ENCODE measurements at regions not wholly inside any gene's neighbourhood (a gene's known extent, or its start where the extent isn't known, plus 50 kb on each side); places are given as distances from the start of the nearest gene placed in this dataset.

DNA sequence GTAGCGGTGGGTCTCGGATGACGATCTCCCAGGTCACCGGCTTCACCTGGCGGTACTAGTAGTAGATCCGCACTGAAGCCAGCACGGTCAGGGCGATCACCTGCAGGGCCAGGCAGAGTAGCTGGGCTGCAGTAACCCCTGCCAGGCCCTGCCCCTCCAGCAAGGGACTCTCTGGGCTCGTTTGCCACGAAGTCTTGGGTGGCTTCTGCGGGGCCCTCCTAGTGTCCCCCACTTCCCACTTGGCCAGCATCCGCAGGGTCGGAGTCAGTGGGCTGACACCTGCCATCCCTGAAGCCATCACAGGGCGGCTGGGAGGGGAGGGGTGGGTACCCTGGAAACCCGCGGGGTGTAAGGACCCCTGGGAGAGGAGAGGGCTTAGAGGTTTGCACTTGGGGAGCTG is 214.0 kb downstream of the OR4C45 start:
- no peaks in the 10 kb centered on the region for H3K4me1 ChIP-seq
- H3K27ac ChIP-seq: no peak overlapping the region
- TF ChIP-seq, protein P1, sequence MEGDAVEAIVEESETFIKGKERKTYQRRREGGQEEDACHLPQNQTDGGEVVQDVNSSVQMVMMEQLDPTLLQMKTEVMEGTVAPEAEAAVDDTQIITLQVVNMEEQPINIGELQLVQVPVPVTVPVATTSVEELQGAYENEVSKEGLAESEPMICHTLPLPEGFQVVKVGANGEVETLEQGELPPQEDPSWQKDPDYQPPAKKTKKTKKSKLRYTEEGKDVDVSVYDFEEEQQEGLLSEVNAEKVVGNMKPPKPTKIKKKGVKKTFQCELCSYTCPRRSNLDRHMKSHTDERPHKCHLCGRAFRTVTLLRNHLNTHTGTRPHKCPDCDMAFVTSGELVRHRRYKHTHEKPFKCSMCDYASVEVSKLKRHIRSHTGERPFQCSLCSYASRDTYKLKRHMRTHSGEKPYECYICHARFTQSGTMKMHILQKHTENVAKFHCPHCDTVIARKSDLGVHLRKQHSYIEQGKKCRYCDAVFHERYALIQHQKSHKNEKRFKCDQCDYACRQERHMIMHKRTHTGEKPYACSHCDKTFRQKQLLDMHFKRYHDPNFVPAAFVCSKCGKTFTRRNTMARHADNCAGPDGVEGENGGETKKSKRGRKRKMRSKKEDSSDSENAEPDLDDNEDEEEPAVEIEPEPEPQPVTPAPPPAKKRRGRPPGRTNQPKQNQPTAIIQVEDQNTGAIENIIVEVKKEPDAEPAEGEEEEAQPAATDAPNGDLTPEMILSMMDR (IDR thresholded peaks at IDR 0.05): no peak
- no peak overlapping the region for H3K4me3 ChIP-seq
- no peaks in the 10 kb centered on the region for H3K27me3 ChIP-seq
- H3K36me3 ChIP-seq: no peaks in the 10 kb centered on the region
- H3K9me3 ChIP-seq: no peaks in the 10 kb centered on the region
- intact Hi-C loops (cut with DNase I): no loop called here
- no peak for DNase-seq (ENCODE audit: low spot score in 2 of 2)

DNA sequence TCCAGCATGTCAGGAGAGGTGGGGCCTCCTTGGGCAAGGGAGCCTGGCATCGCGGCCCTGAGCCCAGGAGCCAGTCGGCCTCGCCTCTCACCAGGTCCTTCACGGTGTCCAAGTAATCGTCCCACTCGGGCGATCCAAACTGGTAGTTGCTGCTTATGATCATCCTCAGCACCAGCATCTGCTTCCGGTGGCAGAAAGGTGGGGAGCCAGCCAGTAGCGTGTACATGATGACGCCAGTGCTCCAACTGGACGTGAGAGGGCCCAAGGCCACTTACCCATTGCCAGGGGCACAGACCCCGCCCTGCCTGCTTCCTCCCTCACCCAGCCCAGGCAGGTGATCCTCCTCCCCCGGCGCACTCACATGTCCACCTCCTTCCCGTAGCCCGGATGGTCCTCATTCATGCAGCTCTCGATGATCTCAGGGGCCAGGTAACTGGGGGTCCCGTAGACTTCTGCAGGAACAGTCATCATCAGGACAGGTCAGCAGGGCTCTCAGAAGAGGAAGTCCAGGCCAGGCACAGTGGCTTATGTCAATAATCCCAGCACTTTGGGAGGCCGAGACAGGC is 214.7 kb downstream of the OR4C45 start:
- intact Hi-C loops (cut with DNase I): no loop called here
- DNase-seq (ENCODE audit: low spot score in 2 of 2): no peak
- Histone ChIP-seq H3K27ac (no peak overlapping the region), H3K4me3 (no peak overlapping the region), H3K9me3 (no peaks in the 10 kb centered on the region), H3K4me1 (no peaks in the 10 kb centered on the region), H3K27me3 (no peaks in the 10 kb centered on the region), H3K36me3 (no peaks in the 10 kb centered on the region)
- TF ChIP-seq, protein P1 (IDR thresholded peaks at IDR 0.05): no peak

DNA sequence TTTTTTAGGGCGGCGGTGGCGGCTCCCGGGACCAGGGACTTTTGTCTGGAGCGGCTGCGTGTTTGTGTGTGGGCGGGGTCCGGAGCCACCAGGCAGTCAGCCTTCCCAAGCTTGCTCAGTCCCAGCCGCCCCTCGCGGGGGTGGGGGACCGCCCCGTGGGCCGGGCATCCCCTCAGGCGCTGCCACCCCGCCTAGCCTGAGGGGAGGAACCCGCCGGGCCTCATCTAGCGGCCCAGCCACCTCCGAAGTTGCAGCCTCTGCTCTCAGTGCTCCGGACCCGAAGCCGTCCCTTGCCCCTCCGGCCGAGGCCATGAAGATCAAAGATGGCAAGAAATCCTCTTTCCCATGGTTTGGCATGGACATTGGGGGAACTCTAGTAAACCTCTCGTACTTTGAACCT is 235.2 kb downstream of the OR4C45 start:
- Histone ChIP-seq H3K4me1 (no peaks in the 10 kb centered on the region), H3K27ac (no peak overlapping the region), H3K4me3 (no peak overlapping the region), H3K9me3 (no peaks in the 10 kb centered on the region), H3K27me3 (no peaks in the 10 kb centered on the region), H3K36me3 (no peaks in the 10 kb centered on the region)
- TF ChIP-seq, protein P1 (IDR thresholded peaks at IDR 0.05): no peak
- intact Hi-C loops (cut with DNase I): no loop called here
- DNase-seq (ENCODE audit: low spot score in 2 of 2): no peak

DNA sequence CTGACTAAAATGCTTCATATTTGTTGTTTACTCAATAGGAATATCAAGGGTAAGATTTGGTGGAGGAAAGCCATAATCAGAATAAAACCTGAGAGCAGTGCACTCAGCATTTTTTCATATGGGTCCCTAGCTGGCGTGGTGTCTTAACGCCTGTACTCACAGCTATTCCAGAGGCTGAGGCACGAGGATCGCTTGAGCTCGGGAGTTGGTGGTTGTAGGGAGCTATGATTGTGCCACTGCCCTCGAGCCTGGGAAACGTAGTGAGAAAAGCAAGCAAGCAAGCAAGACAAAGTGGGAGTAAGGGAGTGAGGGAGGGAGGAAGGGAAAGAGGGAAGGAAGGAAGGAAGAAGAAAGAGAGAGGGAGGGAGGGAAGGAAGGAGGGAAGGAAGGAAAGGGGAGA is 242.5 kb downstream of the OR4C45 start:
- no peak overlapping the region for H3K27ac ChIP-seq
- H3K4me1 ChIP-seq: no peaks in the 10 kb centered on the region
- no peaks in the 10 kb centered on the region for H3K27me3 ChIP-seq
- intact Hi-C loops (cut with DNase I): no loop called here
- H3K9me3 ChIP-seq: no peaks in the 10 kb centered on the region
- no peaks in the 10 kb centered on the region for H3K36me3 ChIP-seq
- no peak overlapping the region for H3K4me3 ChIP-seq
- DNase-seq (ENCODE audit: low spot score in 2 of 2): no peak
- TF ChIP-seq, protein P1 (IDR thresholded peaks at IDR 0.05): no peak

DNA sequence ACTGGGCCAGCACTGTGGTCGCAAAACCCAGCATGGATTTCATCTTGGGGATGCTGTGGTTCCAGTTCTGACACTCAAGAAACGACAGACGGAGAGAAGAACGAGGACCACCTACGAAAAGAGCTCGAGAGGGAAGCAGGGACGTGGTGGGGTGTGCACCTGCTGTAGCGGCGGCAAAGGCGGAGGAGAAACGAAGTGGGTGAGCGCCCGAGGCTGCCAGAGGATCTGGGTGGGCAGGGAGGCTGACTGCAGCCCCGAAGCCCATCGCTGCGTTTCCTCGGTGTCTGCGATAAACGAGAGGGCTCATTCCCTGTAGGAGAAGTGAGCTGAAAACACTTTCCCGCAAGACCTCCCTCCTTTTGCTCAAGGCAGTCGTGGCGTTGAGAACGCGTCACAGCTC is 246.1 kb downstream of the OR4C45 start:
- Histone ChIP-seq H3K9me3 (no peaks in the 10 kb centered on the region), H3K4me1 (no peaks in the 10 kb centered on the region), H3K27ac (no peak overlapping the region), H3K4me3 (no peak overlapping the region), H3K27me3 (no peaks in the 10 kb centered on the region), H3K36me3 (no peaks in the 10 kb centered on the region)
- TF ChIP-seq, protein P1 (IDR thresholded peaks at IDR 0.05): no peak
- DNase-seq (ENCODE audit: low spot score in 2 of 2): no peak
- intact Hi-C loops (cut with DNase I): no loop called here
